Karpas-422 (cell line): ENCODE measurements at regions not wholly inside any gene's neighbourhood (a gene's known extent, or its start where the extent isn't known, plus 50 kb on each side); places are given as distances from the start of the nearest gene placed in this dataset.
A peak's percentile ranks its signal among the peaks of the same experiment; 100 is the strongest.

ENCODE experiments used
- DNase-seq: peaks from one replicate; pipeline ENCODE4 v3.0.0-alpha.2; 2015
- H2AFZ ChIP-seq: fragments of 200-600 bp; sonication (generic); 2 replicates; pipeline ENCODE4 v1.6.1; 2014; ENCODE audit warnings: antibody characterized with exemption, low read length, mixed read lengths
- H3K27ac ChIP-seq: fragments of 200-600 bp; sonication (generic); 2 replicates; pipeline ENCODE4 v1.5.1; 2014; ENCODE audit warnings: mild to moderate bottlenecking, low read length, moderate library complexity
- H3K27me3 ChIP-seq: fragments of 200-600 bp; sonication (generic); 2 replicates; pipeline ENCODE4 v1.6.1; 2014; ENCODE audit warnings: low read length, mixed read lengths
- H3K36me3 ChIP-seq: fragments of 200-600 bp; sonication (generic); 2 replicates; pipeline ENCODE4 v1.6.1; 2014; ENCODE audit warnings: low read length, mixed read lengths; ENCODE audit not compliant: insufficient read depth
- H3K4me1 ChIP-seq: fragments of 200-600 bp; sonication (generic); 2 replicates; pipeline ENCODE4 v1.6.1; 2014; ENCODE audit warnings: mild to moderate bottlenecking, low read length, mixed read lengths
- H3K4me2 ChIP-seq: fragments of 200-600 bp; sonication (generic); 2 replicates; pipeline ENCODE4 v1.6.1; 2014; ENCODE audit warnings: low read length, low read depth, mild to moderate bottlenecking; ENCODE audit not compliant: poor library complexity, severe bottlenecking
- H3K4me3 ChIP-seq: fragments of 200-600 bp; sonication (generic); 2 replicates; pipeline ENCODE4 v1.5.1; 2014; ENCODE audit warnings: mild to moderate bottlenecking, antibody characterized with exemption, low read length, mixed read lengths
- H3K79me2 ChIP-seq: fragments of 200-600 bp; sonication (generic); 2 replicates; pipeline ENCODE4 v1.6.1; 2014; ENCODE audit warnings: mild to moderate bottlenecking, low read length, mixed read lengths
- H3K9ac ChIP-seq: fragments of 200-600 bp; sonication (generic); 2 replicates; pipeline ENCODE4 v1.6.0; 2014; ENCODE audit warnings: low read length
- H3K9me2 ChIP-seq: fragments of 200-600 bp; sonication (generic), shearing (Covaris generic); replicated peaks from 2 replicates; pipeline ENCODE4 v1.6.0; 2014; ENCODE audit warnings: mild to moderate bottlenecking, low read length, moderate library complexity; ENCODE audit not compliant: insufficient read depth
- H3K9me3 ChIP-seq: fragments of 300-700, 200-600 bp; sonication (generic); 2 replicates; pipeline ENCODE4 v1.6.1; 2014; ENCODE audit warnings: low read length, mixed read lengths
- H4K20me1 ChIP-seq: fragments of 200-600 bp; sonication (generic); 2 replicates; pipeline ENCODE4 v1.6.1; 2014; ENCODE audit warnings: mild to moderate bottlenecking, antibody characterized with exemption, low read length, low read depth; ENCODE audit not compliant: insufficient read depth

DNA sequence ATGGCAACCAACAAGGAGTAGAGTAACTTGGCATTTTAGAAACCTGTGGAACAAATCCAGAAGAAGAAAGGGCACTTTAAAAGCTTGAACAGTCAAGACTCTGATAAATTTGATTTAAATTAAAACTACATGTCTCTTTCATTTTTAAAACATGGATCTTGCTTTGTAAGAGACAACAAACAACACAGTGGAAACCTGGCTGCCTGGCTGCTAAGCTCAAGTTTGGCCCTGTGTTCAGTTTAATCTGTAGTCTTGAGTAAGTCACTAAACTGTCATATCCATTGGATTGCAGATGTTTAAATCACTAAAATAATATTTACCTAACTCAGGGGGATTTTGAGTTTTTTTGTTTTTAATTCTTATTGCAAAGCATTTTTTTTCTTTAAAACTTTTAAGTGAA, 374.9 kb upstream of the SEMA3D start:
- Histone ChIP-seq H3K36me3 (no peaks in the 10 kb centered on the region), H3K4me2 (no peak overlapping the region), H3K9ac (no peak overlapping the region), H3K27ac (no peak overlapping the region), H2AFZ (no peak overlapping the region), H3K4me3 (no peak overlapping the region), H3K9me2 (0 out of 2 replicates have a peak, but pooled peaks cover 4% of the 10 kb centered on the region), H3K27me3 (no peaks in the 10 kb centered on the region), H3K79me2 (no peaks in the 10 kb centered on the region), H4K20me1 (no peaks in the 10 kb centered on the region), H3K4me1 (no peaks in the 10 kb centered on the region), H3K9me3 (no peaks in the 10 kb centered on the region; the same call in 1 of the 2 replicates)
- no peak for DNase-seq

DNA sequence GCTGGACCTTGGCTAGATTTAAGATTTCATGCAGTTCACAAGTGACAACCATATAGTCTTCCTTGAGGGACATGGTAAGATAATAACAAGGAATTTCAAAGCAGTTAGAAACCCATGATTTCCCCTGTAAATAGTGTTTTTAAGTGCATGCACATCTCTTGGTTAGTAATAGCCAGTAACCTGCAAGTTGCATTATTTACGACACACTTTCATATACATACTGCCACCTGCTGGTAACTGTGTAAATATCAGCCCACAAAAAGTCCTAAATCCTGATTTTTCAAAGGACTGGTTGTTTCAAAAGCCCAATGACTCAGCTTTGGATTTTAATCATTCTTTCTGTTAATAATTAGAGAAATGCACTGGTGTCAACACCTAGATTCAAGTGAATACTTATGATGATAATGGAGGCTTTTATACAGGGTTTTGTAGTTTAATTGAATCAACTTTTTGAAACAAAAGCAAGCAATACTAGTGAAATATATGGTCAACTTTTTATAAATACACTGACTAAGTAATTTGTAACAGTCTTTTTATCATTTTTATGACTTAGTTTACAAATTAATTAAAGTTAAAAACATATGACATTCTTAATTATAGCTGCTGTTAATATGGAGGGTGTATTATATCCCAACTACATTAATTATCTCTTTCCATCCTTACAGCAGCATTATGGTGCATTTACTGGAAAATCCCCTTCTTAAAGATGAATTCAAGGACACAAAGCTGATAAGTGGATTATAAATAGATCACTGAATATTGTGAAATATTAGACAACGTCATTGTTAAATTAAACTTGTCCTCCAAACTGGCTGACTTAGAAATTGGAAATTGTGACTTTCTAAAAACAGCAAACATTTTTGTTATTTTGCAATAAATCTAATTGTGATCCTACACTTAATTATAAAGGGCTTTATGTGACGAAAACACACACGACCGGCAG, 367.7 kb upstream of the SEMA3D start:
- Histone ChIP-seq H3K9ac (no peak overlapping the region), H3K4me2 (no peak overlapping the region), H3K27ac (no peak overlapping the region), H3K79me2 (no peaks in the 10 kb centered on the region), H3K36me3 (no peaks in the 10 kb centered on the region), H3K9me3 (peaks cover 1% of the 10 kb centered on the region; the same call in 1 of the 2 replicates), H3K4me1 (no peaks in the 10 kb centered on the region), H4K20me1 (no peaks in the 10 kb centered on the region), H3K9me2 (no peaks in the 10 kb centered on the region), H3K4me3 (no peak overlapping the region), H3K27me3 (no peaks in the 10 kb centered on the region), H2AFZ (no peak overlapping the region)
- peak; percentile 75 for DNase-seq

DNA sequence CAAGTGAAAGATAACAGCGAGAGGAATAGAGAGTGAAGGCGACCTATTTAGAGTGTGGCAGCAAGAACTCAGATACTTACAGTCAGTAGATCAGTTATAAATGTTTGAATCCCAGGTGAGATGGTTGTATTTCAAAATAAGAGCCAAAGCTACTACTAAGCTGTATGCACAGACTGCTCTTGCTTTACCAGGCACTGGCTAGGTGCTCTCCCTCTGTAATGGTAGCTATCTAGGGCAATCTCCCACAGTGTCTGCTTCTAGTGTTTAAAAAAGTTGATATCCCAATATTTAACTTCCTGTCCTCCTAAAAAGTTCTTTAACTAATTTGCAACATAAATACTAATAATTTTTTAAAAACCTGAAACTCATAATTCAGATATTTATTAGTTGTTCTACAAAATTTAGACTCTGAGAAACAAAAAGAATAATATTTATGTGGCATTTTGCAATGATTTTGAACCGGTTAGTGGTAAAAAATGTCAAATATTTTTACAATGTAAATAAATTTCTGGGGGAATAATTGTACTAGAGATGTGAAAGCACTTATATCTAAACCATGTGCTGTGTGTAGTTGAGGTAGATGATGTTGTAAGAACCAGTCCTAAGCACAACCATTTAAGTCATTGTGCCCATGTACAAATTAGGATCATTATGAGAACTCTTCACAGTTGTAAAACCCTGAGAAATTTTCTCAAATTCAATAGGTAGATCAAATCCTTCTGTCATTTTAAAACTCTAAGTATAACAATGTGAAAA, 349.3 kb upstream of the SEMA3D start:
- Histone ChIP-seq H3K9ac (no peak overlapping the region), H3K4me2 (no peak overlapping the region), H3K27ac (no peak overlapping the region), H3K27me3 (no peaks in the 10 kb centered on the region), H3K79me2 (no peaks in the 10 kb centered on the region), H3K9me2 (no peaks in the 10 kb centered on the region), H2AFZ (no peak overlapping the region), H3K4me3 (no peak overlapping the region), H4K20me1 (no peaks in the 10 kb centered on the region), H3K4me1 (no peaks in the 10 kb centered on the region), H3K9me3 (peaks cover 11% of the 10 kb centered on the region), H3K36me3 (no peaks in the 10 kb centered on the region)
- no peak for DNase-seq

DNA sequence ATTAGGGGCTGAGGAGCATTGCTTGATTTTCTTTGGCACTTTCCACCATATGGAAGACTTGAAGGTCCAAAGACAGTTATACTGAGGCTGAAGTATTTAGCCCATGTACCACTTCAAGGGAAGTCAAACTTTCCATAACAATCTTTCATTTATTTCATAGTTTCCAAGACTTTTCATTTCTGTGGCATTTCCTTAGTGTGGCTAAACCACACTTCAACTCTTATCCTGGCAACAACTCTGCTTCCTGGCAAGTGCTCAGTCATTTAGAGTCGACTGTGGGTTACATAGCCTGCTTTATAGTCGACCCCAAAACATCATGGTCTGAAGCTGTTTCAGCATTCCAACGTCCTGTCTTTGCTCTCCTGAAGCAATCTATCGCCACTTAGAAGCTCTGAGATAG, 343.0 kb upstream of the SEMA3D start:
- Histone ChIP-seq H3K27me3 (no peaks in the 10 kb centered on the region), H3K79me2 (no peaks in the 10 kb centered on the region), H3K9ac (no peak overlapping the region), H3K4me3 (no peak overlapping the region), H3K36me3 (no peaks in the 10 kb centered on the region), H3K9me3 (peaks cover 15% of the 10 kb centered on the region), H3K4me2 (no peak overlapping the region), H2AFZ (no peak overlapping the region), H3K9me2 (no peaks in the 10 kb centered on the region), H4K20me1 (no peaks in the 10 kb centered on the region), H3K27ac (no peak overlapping the region), H3K4me1 (no peaks in the 10 kb centered on the region)
- no peak for DNase-seq

DNA sequence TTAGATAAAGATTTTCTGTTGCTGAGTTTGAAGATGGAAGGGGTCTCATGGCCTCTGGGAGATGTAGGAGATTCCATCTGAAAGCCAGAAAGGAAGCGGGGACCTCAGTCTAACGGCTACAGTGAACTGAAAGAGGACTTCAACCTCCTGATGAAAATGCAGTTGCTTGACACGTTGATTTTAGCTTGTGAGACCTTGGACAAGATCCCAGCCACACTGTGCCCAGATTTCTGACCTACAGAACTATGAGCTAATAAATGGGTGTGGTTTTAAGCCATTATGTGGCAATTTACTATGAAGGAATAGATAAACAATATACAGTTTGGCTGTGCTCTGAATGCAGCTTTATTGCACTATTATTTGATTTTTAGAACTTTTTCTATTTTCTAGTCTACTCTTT, 342.3 kb upstream of the SEMA3D start:
- no peaks in the 10 kb centered on the region for H3K4me1 ChIP-seq
- peaks cover 18% of the 10 kb centered on the region for H3K9me3 ChIP-seq
- H3K27ac ChIP-seq = no peak overlapping the region
- DNase-seq = no peak
- H4K20me1 ChIP-seq = no peaks in the 10 kb centered on the region
- no peaks in the 10 kb centered on the region for H3K9me2 ChIP-seq
- H2AFZ ChIP-seq = no peak overlapping the region
- no peak overlapping the region for H3K4me2 ChIP-seq
- H3K9ac ChIP-seq = no peak overlapping the region
- H3K36me3 ChIP-seq = no peaks in the 10 kb centered on the region
- no peaks in the 10 kb centered on the region for H3K79me2 ChIP-seq
- H3K27me3 ChIP-seq = no peaks in the 10 kb centered on the region
- H3K4me3 ChIP-seq = no peak overlapping the region

DNA sequence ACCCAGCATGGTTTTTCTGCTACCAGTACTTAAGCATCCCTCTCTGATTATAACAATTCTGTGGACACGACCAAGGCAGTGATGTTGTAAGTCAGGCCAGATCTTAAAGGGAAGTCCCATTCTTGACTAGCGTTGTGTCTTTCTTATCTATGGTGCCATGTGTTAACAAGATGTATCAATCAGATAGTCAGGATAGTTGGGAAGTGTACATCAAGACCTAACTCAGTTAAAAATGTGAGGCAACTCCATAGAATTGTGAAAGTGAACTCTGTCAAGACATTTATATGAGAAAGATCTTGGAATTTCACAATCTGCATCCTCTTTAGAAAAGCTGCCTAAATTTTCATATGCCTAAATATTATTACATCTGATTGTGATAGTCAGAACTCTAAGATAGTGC, 341.7 kb upstream of the SEMA3D start:
- Histone ChIP-seq H2AFZ (no peak overlapping the region), H3K4me1 (no peaks in the 10 kb centered on the region), H3K36me3 (no peaks in the 10 kb centered on the region), H3K9me2 (no peaks in the 10 kb centered on the region), H3K4me3 (no peak overlapping the region), H3K9ac (no peak overlapping the region), H4K20me1 (no peaks in the 10 kb centered on the region), H3K79me2 (no peaks in the 10 kb centered on the region), H3K4me2 (no peak overlapping the region), H3K9me3 (peaks cover 18% of the 10 kb centered on the region), H3K27ac (no peak overlapping the region), H3K27me3 (no peaks in the 10 kb centered on the region)
- no peak for DNase-seq

DNA sequence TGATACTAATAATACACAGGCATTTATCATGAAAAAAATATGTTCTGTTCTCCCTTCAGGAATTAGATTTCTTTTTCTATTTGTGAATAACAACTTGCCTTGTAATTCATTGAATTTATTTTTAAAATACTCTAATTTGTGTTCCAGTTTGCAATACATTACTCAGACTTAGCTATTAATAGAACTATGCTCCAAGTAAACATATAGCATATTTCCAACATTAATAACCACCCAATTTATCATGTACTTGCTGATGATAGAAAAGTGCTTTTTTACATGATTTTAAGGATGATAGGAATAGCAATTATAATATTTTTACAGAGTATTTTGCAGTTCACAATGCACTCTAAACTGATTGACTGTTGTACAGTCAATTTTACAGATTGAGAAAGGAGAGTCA, 338.8 kb upstream of the SEMA3D start:
- Histone ChIP-seq H3K27me3 (no peaks in the 10 kb centered on the region), H3K4me3 (no peak overlapping the region), H3K27ac (no peak overlapping the region), H3K4me2 (no peak overlapping the region), H3K9me2 (no peaks in the 10 kb centered on the region), H4K20me1 (no peaks in the 10 kb centered on the region), H3K36me3 (no peaks in the 10 kb centered on the region), H3K9me3 (peaks cover 15% of the 10 kb centered on the region), H3K9ac (no peak overlapping the region), H2AFZ (no peak overlapping the region), H3K4me1 (no peaks in the 10 kb centered on the region), H3K79me2 (no peaks in the 10 kb centered on the region)
- DNase-seq = no peak

- H3K9me2 ChIP-seq = no peaks in the 10 kb centered on the region
- H3K4me1 ChIP-seq = no peaks in the 10 kb centered on the region
- H3K4me3 ChIP-seq = no peak overlapping the region
- no peak overlapping the region for H3K27ac ChIP-seq
- no peaks in the 10 kb centered on the region for H3K27me3 ChIP-seq
- no peaks in the 10 kb centered on the region for H3K36me3 ChIP-seq
- H3K9ac ChIP-seq = no peak overlapping the region
- DNase-seq = no peak
- H2AFZ ChIP-seq = no peak overlapping the region
- H3K79me2 ChIP-seq = no peaks in the 10 kb centered on the region
- no peak overlapping the region for H3K4me2 ChIP-seq
- H4K20me1 ChIP-seq = no peaks in the 10 kb centered on the region
- peaks cover 12% of the 10 kb centered on the region for H3K9me3 ChIP-seq
These were observed 335.2 kb upstream of the SEMA3D start for GRCh38 chr7:85522070-85522469.
